ENCODE measurements at regions not wholly inside any gene's neighbourhood (a gene's known extent, or its start where the extent isn't known, plus 50 kb on each side); places are given as distances from the start of the nearest gene placed in this dataset.

DNA sequence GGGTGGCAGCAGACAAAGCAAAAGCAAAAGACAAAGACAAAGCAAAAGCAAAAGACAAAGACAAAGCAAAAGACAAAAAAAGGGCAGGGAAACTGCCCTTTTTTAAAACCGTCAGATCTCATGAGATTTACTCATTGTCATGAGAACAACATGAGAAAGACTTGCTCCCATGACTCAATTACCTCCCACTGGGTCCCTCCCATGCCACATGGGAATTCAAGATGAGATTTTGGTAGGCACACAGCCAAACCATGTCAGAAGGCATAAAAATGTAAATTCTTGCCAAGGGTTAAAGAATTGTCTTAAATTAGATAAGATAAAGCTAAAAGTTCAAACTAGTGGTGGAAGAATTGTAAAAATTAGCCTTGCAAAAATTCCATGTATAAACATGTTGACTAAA is 419.7 kb downstream of the TRAM1L1 start:
- TF ChIP-seq POLR2A (IDR thresholded peaks at IDR 0.05) (no peak), EP300 (IDR thresholded peaks at IDR 0.05) (no peak)
- TF ChIP-seq, protein P1, sequence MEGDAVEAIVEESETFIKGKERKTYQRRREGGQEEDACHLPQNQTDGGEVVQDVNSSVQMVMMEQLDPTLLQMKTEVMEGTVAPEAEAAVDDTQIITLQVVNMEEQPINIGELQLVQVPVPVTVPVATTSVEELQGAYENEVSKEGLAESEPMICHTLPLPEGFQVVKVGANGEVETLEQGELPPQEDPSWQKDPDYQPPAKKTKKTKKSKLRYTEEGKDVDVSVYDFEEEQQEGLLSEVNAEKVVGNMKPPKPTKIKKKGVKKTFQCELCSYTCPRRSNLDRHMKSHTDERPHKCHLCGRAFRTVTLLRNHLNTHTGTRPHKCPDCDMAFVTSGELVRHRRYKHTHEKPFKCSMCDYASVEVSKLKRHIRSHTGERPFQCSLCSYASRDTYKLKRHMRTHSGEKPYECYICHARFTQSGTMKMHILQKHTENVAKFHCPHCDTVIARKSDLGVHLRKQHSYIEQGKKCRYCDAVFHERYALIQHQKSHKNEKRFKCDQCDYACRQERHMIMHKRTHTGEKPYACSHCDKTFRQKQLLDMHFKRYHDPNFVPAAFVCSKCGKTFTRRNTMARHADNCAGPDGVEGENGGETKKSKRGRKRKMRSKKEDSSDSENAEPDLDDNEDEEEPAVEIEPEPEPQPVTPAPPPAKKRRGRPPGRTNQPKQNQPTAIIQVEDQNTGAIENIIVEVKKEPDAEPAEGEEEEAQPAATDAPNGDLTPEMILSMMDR (IDR thresholded peaks at IDR 0.05), result no peak

All from tibial nerve (tissue), 4 donors.